Liver (tissue), 8 donors: ENCODE measurements at regions not wholly inside any gene's neighbourhood (a gene's known extent, or its start where the extent isn't known, plus 50 kb on each side); places are given as distances from the start of the nearest gene placed in this dataset.

Experiments
- DNase-seq: peaks from one replicate; pipeline ENCODE4 v3.0.0-alpha.2; 2017; ENCODE audit warnings: low spot score
- H3K27ac ChIP-seq, 2 donors: one replicate each; pipeline ENCODE4 v1.7.0; 2013; ENCODE audit warnings: inconsistent platforms in 2 of 2, low read length in 2 of 2, control low read depth in 1 of 2, low read depth in 1 of 2, mild to moderate bottlenecking in 1 of 2
- H3K27me3 ChIP-seq, 4 donors: one replicate each; pipeline versions ENCODE4 v1.6.1 to v1.7.0; 2013; ENCODE audit warnings: low read length in 3 of 4, inconsistent platforms in 1 of 4, mild to moderate bottlenecking in 1 of 4, moderate library complexity in 1 of 4; ENCODE audit not compliant: control insufficient read depth in 4 of 4, insufficient read depth in 4 of 4
- H3K36me3 ChIP-seq, 4 donors: one replicate each; pipeline versions ENCODE4 v1.6.1 to v1.7.0; 2013; ENCODE audit warnings: low read length in 3 of 4, mild to moderate bottlenecking in 3 of 4, low read depth in 1 of 4, moderate library complexity in 1 of 4; ENCODE audit not compliant: control insufficient read depth in 4 of 4, insufficient read depth in 3 of 4
- H3K4me1 ChIP-seq, 4 donors: one replicate each; pipeline versions ENCODE4 v1.6.1 to v1.7.0; 2013; ENCODE audit warnings: low read length in 3 of 4, mild to moderate bottlenecking in 3 of 4, moderate library complexity in 1 of 4; ENCODE audit not compliant: control insufficient read depth in 4 of 4, insufficient read depth in 4 of 4
- H3K4me3 ChIP-seq, 3 donors: one replicate each; pipeline versions ENCODE4 v1.6.1 to v1.7.0; 2013; ENCODE audit warnings: low read length in 3 of 3, control low read depth in 1 of 3, low read depth in 1 of 3, mild to moderate bottlenecking in 1 of 3
- H3K9ac ChIP-seq, 2 donors: one replicate each; pipeline ENCODE4 v1.7.0; 2013; ENCODE audit warnings: low read length in 2 of 2, mild to moderate bottlenecking in 2 of 2, moderate library complexity in 2 of 2, control low read depth in 1 of 2, low read depth in 1 of 2
- H3K9me3 ChIP-seq, 4 donors: one replicate each; pipeline versions ENCODE4 v1.6.1 to v1.7.0; 2013; ENCODE audit warnings: low read length in 3 of 4; ENCODE audit not compliant: control insufficient read depth in 4 of 4
- EGR1 ChIP-seq, 2 donors: IDR thresholded peaks; 2 replicates each; pipeline ENCODE4 v1.6.1; 2016 to 2018; ENCODE audit warnings: antibody characterized with exemption in 2 of 2, low read depth in 2 of 2
- FOXA2 ChIP-seq: IDR thresholded peaks from 2 replicates; pipeline ENCODE4 v1.6.1; 2016; ENCODE audit warnings: antibody characterized with exemption
- GABPA ChIP-seq, 2 donors: IDR thresholded peaks in 1 of 2; conservative IDR thresholded peaks in 1 of 2; 2 replicates each; pipeline ENCODE4 v1.6.1; 2016; ENCODE audit warnings: antibody characterized with exemption in 2 of 2, mild to moderate bottlenecking in 1 of 2, moderate library complexity in 1 of 2
- HNF4A ChIP-seq, 2 donors: conservative IDR thresholded peaks; 2 replicates each; pipeline ENCODE4 v1.6.1; 2016; ENCODE audit warnings: antibody characterized with exemption in 2 of 2, mild to moderate bottlenecking in 2 of 2
- JUND ChIP-seq, 2 donors: IDR thresholded peaks; 2 replicates each; pipeline ENCODE4 v1.6.1; 2016; ENCODE audit warnings: antibody characterized with exemption in 2 of 2
- NR2F2 ChIP-seq: IDR thresholded peaks from 2 replicates; pipeline ENCODE4 v1.6.1; 2016; ENCODE audit warnings: antibody characterized with exemption
- RAD21 ChIP-seq, 2 donors: IDR thresholded peaks; 2 replicates each; pipeline ENCODE4 v1.6.1; 2016; ENCODE audit warnings: antibody characterized with exemption in 2 of 2, mild to moderate bottlenecking in 2 of 2
- RXRA ChIP-seq, 2 donors: IDR thresholded peaks; 2 replicates each; pipeline ENCODE4 v1.6.1; 2017 to 2018; ENCODE audit warnings: antibody characterized with exemption in 2 of 2, mild to moderate bottlenecking in 1 of 2
- SP1 ChIP-seq: IDR thresholded peaks from 2 replicates; pipeline ENCODE4 v1.6.1; 2018; ENCODE audit warnings: antibody characterized with exemption, mild to moderate bottlenecking
- TAF1 ChIP-seq: conservative IDR thresholded peaks from 2 replicates; pipeline ENCODE4 v1.6.1; 2016; ENCODE audit warnings: antibody characterized with exemption, mild to moderate bottlenecking
- WGBS: extraction: QIAGEN DNeasy Blood & Tissue Kit; methylation state at CpG from one replicate; pipeline ENCODE4 v1.1.7; 2013; 5-methylcytosine and 5-hydroxymethylcytosine counted together
- TF ChIP-seq, protein P1 (sequence below): IDR thresholded peaks from 2 replicates; pipeline ENCODE4 v1.6.1; 2016; ENCODE audit warnings: antibody characterized with exemption
- TF ChIP-seq, protein P2 (sequence below): IDR thresholded peaks from 2 replicates; pipeline ENCODE4 v1.6.1; 2016; ENCODE audit warnings: antibody characterized with exemption
- TF ChIP-seq, protein P3 (sequence below): IDR thresholded peaks from 2 replicates; pipeline ENCODE4 v1.6.1; 2016; ENCODE audit warnings: antibody characterized with exemption, mild to moderate bottlenecking
- TF ChIP-seq, protein P4 (sequence below): fragments of 150-350 bp; IDR thresholded peaks from 2 replicates; pipeline ENCODE4 v1.5.1; 2017; ENCODE audit warnings: improper control_type of control experiment, low read depth, low read length; ENCODE audit not compliant: missing input control
- TF ChIP-seq, protein P5 (sequence below): IDR thresholded peaks from 2 replicates; pipeline ENCODE4 v1.6.1; 2016; ENCODE audit warnings: antibody characterized with exemption
- donor health status: healthy.
- donor health status: healthy.
- donor health status: healthy.
- donor health status: healthy.
- donor health status: healthy.

DNA sequence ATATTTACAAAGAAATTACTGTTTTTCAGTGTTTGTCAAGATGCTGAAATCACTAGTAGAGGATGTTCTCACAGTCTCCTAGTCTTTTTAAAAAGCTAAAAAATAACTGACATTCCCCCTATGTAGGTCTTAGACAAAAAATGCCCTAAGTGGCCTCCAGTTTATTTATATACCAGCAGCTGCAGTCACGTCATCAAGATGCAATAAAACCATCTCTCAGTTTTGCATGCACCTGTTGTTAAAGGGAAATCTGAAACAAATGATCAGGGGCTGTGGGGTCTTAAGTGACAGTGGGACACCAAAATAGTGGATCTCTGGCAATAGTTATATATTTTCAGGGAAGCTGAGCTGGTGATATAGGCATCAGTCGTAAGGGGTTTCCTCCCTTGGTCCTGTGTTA, 146.5 kb upstream of the ARPP21 start:
- H3K4me1 ChIP-seq: no peaks in the 10 kb centered on the region
- H3K4me3 ChIP-seq: no peak overlapping the region
- H3K27me3 ChIP-seq: no peaks in the 10 kb centered on the region
- H3K27ac ChIP-seq: no peak overlapping the region
- no peak for DNase-seq
- no peaks in the 10 kb centered on the region for H3K36me3 ChIP-seq
- TF ChIP-seq TAF1 (no peak), GABPA (IDR thresholded peaks at IDR 0.05 in 1 of 2, conservative IDR thresholded peaks at IDR 0.05 in 1 of 2) (no peak), HNF4A (conservative IDR thresholded peaks at IDR 0.05) (no peak)
- TF ChIP-seq, protein P1, sequence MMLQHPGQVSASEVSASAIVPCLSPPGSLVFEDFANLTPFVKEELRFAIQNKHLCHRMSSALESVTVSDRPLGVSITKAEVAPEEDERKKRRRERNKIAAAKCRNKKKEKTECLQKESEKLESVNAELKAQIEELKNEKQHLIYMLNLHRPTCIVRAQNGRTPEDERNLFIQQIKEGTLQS: no peak
- TF ChIP-seq, protein P2, sequence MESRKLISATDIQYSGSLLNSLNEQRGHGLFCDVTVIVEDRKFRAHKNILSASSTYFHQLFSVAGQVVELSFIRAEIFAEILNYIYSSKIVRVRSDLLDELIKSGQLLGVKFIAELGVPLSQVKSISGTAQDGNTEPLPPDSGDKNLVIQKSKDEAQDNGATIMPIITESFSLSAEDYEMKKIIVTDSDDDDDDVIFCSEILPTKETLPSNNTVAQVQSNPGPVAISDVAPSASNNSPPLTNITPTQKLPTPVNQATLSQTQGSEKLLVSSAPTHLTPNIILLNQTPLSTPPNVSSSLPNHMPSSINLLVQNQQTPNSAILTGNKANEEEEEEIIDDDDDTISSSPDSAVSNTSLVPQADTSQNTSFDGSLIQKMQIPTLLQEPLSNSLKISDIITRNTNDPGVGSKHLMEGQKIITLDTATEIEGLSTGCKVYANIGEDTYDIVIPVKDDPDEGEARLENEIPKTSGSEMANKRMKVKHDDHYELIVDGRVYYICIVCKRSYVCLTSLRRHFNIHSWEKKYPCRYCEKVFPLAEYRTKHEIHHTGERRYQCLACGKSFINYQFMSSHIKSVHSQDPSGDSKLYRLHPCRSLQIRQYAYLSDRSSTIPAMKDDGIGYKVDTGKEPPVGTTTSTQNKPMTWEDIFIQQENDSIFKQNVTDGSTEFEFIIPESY: no peak
- 85% methylated on average over 2 of the region's 2 CpGs for WGBS
- no peaks in the 10 kb centered on the region for H3K9me3 ChIP-seq
- H3K9ac ChIP-seq: no peak overlapping the region

DNA sequence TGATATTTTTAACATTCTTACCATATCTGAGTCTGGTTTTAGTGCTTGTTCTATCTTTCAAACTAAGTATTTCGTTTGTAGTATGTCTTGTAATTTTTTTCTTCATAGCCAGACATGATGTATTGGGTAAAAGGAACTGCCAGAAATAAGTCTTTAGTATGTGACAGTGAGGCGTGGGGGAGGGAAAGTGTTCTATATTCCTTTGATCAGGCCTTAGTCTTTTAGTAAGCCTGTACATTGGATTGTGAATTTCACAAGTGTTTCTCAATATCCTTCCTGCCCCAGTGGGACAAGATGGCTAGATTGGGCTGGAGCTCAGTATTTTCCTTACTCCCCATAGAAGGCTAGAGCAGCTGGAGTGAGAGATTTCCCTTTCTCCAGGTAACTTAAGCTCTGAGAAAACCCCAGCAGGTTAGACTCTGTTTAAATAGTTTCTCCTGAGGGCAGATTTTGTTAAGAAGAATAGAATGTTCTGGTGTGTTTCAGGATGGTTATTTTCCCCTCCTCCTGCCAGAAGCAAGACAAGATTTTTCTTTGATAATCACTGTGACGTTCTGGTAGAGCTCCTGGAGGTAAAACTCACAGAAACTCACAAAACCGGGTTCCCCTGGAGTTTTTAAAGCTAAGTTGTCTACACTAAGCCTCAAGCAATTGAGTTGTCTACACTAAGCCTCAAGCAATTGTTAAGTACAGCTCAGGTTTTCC, 140.7 kb upstream of the ARPP21 start:
- 79% methylated on average over 4 of the region's 4 CpGs for WGBS
- no peak for TF ChIP-seq GABPA (IDR thresholded peaks at IDR 0.05 in 1 of 2, conservative IDR thresholded peaks at IDR 0.05 in 1 of 2)
- TF ChIP-seq, protein P1: no peak
- TF ChIP-seq RXRA (IDR thresholded peaks at IDR 0.05): no peak
- TF ChIP-seq TAF1: no peak
- TF ChIP-seq, protein P3, sequence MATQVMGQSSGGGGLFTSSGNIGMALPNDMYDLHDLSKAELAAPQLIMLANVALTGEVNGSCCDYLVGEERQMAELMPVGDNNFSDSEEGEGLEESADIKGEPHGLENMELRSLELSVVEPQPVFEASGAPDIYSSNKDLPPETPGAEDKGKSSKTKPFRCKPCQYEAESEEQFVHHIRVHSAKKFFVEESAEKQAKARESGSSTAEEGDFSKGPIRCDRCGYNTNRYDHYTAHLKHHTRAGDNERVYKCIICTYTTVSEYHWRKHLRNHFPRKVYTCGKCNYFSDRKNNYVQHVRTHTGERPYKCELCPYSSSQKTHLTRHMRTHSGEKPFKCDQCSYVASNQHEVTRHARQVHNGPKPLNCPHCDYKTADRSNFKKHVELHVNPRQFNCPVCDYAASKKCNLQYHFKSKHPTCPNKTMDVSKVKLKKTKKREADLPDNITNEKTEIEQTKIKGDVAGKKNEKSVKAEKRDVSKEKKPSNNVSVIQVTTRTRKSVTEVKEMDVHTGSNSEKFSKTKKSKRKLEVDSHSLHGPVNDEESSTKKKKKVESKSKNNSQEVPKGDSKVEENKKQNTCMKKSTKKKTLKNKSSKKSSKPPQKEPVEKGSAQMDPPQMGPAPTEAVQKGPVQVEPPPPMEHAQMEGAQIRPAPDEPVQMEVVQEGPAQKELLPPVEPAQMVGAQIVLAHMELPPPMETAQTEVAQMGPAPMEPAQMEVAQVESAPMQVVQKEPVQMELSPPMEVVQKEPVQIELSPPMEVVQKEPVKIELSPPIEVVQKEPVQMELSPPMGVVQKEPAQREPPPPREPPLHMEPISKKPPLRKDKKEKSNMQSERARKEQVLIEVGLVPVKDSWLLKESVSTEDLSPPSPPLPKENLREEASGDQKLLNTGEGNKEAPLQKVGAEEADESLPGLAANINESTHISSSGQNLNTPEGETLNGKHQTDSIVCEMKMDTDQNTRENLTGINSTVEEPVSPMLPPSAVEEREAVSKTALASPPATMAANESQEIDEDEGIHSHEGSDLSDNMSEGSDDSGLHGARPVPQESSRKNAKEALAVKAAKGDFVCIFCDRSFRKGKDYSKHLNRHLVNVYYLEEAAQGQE: no peak
- TF ChIP-seq, protein P4, sequence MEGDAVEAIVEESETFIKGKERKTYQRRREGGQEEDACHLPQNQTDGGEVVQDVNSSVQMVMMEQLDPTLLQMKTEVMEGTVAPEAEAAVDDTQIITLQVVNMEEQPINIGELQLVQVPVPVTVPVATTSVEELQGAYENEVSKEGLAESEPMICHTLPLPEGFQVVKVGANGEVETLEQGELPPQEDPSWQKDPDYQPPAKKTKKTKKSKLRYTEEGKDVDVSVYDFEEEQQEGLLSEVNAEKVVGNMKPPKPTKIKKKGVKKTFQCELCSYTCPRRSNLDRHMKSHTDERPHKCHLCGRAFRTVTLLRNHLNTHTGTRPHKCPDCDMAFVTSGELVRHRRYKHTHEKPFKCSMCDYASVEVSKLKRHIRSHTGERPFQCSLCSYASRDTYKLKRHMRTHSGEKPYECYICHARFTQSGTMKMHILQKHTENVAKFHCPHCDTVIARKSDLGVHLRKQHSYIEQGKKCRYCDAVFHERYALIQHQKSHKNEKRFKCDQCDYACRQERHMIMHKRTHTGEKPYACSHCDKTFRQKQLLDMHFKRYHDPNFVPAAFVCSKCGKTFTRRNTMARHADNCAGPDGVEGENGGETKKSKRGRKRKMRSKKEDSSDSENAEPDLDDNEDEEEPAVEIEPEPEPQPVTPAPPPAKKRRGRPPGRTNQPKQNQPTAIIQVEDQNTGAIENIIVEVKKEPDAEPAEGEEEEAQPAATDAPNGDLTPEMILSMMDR: no peak
- no peak for TF ChIP-seq NR2F2
- no peak for TF ChIP-seq SP1
- no peak for TF ChIP-seq HNF4A (conservative IDR thresholded peaks at IDR 0.05)
- no peak for TF ChIP-seq JUND (IDR thresholded peaks at IDR 0.05)
- TF ChIP-seq, protein P2: no peak
- TF ChIP-seq, protein P5, sequence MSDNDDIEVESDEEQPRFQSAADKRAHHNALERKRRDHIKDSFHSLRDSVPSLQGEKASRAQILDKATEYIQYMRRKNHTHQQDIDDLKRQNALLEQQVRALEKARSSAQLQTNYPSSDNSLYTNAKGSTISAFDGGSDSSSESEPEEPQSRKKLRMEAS: no peak
- no peak for TF ChIP-seq FOXA2
- TF ChIP-seq EGR1 (IDR thresholded peaks at IDR 0.05; ENCODE audit: low read depth in 2 of 2): no peak
- TF ChIP-seq RAD21 (IDR thresholded peaks at IDR 0.05): no peak

More for the DNA sequence above, 140.7 kb upstream of the ARPP21 start:
- Histone ChIP-seq H3K4me1 (peaks cover 0 to 12% (median 8%) of the 10 kb centered on the region in 4 donors), H3K9me3 (no peaks in the 10 kb centered on the region), H3K36me3 (no peaks in the 10 kb centered on the region), H3K9ac (no peak overlapping the region), H3K27ac (no peak overlapping the region), H3K27me3 (no peaks in the 10 kb centered on the region), H3K4me3 (no peak overlapping the region)
- no peak for DNase-seq
